GM18499 (cell line): ENCODE measurements at regions not wholly inside any gene's neighbourhood (a gene's known extent, or its start where the extent isn't known, plus 50 kb on each side); places are given as distances from the start of the nearest gene placed in this dataset.

Experiments
- ATAC-seq: cut with Tn5 transposase; IDR thresholded peaks from one replicate; pipeline ENCODE4 v1.9.1; 2021; ENCODE audit warnings: moderate number of reproducible peaks; ENCODE audit not compliant: insufficient read depth, unreplicated experiment

DNA sequence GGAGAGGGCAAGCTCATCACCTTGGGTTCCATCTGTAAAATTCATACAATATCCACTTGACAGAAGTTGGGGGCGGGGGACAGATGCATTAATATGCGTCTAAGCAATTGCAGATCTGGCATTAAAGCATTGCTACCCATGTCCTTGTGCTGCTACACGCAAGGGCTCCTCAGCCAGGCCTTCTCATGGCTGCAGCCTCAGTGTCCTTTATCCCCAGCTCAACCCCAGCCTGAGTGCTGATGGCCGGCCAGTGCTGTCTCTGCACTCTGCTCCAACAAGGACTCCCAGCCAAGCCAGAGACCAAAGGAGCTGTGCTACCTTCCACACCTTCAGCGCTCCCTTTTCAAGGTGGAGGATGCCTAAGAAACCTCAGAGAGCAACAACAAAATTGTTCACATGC, 188.5 kb upstream of the STXBP5 start:
- no peak for ATAC-seq

DNA sequence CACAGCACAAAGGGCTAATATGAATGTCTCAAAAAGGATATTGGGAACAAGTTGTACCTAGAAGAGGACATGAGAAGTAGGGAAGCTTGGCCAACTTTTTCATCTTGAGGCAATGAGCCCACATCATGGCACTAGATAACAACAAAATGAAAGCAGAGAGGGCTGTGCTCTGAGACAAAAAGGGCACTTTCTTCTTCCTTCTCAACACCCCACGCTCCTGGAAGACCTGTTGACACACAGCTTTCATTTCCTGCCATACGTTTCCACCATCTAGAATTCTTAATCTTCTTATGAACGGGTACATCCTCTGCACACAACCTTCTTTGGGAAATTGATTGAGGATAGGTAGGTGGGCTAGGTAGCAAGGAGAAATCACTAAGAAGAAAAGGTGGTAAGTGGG, 187.8 kb upstream of the STXBP5 start:
- no peak for ATAC-seq

DNA sequence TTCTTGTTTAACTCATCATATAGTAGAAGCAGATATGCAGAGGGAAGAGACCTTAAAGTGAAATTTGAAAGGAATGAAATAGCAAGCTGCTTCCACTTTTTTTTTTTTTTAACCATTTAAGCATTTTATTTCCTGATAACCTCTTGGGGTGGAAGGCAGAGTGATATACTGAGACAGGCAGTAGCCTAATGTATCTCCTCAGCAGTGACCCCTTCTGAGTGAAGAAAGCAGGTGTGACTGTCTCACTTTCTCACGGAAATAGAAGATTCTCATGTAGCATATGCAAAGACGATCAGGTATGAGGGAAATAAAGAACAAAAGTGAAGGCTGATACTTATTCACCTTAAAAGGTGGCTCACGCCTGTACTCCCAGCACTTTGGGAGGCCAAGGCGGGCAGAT, 187.1 kb upstream of the STXBP5 start:
- no peak for ATAC-seq

DNA sequence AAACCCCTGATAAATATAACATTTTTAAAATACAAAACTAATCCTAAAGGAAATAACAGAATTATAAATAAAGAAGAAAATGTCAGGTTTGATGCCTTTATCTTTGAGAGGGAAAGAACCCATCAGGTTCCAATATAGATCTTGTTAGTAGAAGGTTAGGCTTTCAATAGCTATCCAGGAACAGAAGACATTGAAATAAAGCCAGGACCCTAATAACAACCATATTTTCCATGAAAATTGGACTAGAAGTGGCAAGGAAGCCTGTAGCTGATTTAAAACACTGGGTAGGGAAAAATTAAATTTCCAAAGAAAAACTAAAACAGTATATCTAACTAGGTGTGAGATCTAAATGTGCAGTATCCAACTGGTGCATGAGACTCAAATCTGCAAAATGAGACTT, 185.2 kb upstream of the STXBP5 start:
- no peak for ATAC-seq

DNA sequence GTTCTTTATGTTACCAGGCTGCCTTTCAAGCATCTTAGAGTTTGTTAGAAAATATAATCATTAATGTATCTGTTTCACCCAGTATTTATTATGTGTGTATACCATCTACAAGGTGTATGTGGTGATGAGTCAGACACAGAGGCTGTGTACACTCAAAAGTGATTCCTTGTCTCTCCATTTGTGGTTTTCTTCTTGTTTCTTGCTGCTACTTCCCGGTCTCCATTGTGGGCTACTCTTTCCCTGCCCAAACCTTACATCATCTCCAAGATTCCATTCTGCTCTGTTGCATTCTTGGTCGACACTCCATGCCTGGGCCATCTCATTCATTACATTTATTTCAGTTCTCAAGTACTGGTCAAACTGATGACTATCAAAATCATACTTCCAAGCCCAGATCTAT, 182.2 kb upstream of the STXBP5 start:
- ATAC-seq, result no peak

DNA sequence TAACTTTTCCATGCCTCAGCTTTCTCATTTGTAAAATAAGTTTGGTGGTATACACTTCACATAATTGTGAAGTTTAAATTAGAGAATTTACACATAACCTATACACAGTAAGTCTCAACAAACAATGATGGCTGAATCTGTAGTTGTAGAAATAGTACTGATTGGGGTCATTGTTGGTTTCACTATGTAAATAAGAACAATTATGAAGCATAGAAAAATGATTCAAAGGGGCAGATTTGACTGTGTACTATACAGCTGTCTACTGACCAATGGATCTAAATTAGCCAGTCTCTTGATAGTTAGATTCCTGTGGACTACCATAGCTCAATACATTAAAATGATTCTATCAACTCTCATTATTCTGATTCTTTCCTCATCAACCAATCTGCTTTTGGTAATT, 181.1 kb upstream of the STXBP5 start:
- ATAC-seq, result peak; percentile 62

DNA sequence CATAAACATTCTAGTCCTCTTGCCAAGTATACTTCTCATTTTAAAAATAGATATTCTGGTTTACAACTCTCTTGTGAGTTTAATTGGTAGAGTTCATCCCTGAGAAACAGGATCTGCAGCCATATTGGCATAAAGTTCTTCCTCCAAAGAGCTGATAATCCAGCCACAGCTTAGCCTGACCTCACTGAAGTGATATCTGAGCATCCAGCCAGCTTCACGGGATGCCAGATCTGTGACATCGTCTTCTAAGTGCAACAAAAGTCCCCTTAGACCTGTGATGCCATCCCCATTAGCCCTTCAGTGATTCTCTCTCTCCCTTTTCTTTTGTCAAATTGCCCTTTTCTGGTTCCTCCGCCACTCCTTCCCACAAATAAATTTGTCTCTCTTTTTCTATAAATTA, 180.6 kb upstream of the STXBP5 start:
- ATAC-seq, result no peak

DNA sequence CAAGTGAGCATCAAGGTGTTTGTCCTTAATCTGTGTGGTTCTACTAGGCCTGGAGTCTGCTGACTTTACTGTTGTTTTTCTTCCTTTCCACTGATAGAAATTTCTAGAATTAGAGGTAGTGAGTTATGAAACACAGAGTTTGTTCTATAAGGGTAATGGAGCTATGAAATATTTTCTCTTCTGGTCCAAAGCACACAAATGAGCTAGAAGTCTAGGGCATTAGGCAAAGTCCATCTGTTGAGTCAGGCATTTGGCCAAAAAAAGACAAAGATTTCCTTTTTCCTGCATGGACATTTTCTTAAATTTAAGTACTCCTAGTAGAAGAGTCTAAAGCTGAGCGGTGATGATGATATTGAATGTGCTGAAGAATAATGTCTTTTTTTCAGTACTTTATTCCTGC, 174.3 kb upstream of the STXBP5 start:
- ATAC-seq, result no peak

DNA sequence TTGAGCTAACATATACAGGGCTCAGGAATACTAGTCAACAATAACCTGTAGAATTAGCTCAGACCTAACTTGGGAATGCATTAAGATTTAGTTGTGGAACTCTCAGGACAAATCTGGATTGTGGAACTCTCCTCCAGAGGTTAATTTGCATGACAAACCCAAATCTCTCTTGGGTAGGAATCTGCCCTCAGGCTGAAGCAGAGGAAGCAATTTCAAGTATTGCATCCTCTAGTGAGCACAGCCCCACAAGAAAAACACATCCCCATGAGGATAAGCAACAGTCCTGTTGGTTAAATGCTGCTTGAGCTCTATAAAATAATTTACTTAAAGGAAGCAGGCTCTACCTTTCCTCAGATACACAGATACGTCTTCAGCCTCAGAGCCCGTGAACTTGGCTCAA, 170.9 kb upstream of the STXBP5 start:
- no peak for ATAC-seq

DNA sequence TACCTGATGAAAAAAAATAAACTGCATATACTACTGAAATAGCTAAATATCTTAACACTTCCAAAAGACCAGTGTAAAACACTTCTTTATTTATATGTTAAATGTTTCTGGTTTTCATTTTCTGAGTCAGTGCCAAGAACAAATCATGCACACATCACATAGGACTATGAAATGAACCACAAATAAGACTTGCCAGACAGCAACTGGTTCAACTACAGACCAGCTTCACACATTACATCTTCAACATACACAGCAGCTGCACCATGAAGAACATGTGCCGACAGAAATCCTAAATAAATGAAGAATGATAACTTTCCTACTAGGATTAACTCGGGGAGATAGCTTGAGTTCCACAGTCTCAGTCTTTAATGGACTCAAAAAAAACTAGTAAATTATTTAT, 168.3 kb upstream of the STXBP5 start:
- no peak for ATAC-seq

DNA sequence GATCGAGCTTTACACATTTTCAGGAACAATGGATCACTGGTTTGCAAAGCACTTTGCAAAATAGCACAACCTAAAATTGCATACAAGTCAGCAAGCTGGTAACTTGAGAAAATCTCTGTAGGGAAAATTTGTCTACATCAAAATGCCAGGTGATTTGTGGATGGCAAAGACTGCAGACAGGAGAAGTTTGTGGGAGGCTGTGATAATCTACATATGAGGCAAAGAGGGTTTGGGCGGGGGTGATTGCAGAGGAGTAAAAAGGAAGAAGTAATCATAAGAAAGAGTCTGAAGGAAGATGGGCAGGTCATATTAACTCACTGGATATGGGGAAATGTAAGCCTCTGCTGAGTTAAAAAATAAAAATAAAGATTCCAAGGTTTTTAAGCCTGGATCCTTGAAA, 166.3 kb upstream of the STXBP5 start:
- no peak for ATAC-seq

DNA sequence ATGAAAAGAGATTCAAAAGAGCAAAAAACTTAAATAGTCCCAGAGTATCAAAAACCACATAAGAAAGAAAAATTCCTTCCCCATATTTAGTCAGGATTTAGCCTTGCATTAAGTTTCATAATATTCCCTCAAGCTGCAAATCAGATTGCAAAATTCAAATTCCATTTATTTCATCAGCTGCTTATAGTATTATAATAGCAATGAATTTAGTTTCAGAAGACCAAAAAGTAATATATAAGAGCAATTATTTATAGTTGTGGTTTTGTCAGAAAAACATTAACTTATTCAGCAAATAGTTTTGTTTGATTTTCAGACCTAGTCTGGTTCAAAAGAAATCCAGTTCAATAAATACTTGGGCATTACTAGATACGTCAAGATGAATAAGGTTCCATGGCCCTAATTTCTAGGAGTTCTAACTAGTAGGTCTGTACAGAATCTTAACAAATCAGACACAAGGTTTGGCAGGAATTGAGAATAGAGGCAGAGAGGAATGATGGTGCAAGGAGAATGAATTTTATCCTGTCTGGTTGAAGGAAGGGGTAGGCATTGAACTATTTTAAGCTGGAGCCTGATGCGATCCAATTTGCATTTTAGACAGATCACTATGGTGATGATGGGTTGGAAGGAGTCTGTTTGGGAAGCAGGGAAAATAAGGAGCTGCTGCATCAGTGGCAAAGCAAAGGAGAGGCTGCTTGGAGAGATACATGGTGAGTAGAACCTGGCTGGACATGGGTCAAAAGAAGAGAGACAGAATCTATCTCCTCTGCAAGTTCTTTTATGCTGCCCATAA, 163.9 kb upstream of the STXBP5 start:
- no peak for ATAC-seq

DNA sequence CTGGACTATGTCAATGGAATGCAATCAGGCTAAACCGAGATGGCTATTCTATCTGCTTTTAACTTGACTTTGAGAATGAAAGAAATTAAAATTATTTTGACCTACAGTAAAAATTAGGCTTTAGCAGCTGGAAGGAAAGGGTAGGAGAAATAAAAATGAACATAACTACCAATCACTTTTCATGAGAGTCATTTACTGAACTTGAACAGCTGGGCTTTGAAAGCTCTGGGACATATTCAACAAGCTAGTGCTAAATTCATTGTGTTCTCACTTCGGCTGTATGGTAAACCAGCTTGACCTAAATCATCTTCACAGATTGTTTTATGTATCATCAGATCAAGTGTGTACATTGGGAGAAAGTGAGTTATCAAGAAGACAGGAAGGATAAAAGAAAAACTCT, 161.5 kb upstream of the STXBP5 start:
- no peak for ATAC-seq

DNA sequence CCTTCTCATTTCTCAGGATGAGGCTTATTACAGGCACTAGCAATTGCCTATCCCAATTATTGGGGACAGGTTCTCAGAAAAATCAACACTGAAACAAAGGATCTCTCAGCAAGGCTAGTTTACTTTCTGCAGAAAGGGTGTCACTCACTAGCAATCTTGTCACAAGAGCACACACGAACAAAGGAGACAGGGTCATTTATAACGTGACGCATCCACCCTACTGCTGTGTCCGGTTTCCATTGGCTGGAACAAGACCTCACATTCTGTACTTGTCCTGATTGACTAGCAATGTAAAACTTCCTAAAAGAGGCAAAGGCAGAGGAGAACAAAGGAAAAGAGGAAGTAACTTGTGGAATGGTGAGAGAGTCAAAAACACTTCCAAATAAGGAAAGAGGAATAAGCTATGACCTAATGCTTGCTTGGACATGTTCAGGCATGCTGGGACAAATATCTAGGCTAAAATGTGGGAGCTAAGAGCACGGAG, 160.2 kb upstream of the STXBP5 start:
- ATAC-seq, result no peak

DNA sequence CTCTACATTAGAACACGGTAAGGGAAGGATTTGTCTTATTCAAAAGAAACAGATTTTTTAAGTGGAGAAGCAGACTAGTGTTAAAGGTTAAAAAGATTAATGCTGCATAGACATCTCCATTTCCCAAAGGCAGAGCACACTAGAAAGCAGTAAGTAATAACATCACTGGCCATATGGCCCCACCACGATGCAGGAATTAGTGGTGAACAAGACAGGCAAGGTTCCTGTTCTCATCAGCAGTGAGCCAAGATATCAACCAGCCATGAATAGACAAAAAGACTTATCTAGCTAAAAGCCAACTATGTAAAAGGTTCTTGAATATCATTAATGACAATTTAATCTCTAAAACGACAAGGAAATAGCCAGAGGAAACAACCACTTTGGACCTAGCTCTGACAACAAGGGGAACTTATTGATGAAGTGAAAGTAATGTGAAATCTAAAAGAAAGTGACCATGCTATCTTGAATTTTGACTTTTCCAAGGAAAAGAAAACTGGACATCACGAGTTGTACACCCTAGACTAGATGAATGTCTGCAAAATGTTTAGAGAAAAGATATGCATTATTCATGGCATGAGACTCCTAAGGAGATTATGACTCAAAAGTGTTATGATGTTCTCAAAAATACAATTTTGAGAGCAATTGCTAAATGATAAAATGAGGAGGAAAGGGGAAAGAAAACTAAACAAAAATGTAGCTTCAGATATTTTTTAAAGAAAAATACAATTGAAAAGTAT, 157.9 kb upstream of the STXBP5 start:
- no peak for ATAC-seq

DNA sequence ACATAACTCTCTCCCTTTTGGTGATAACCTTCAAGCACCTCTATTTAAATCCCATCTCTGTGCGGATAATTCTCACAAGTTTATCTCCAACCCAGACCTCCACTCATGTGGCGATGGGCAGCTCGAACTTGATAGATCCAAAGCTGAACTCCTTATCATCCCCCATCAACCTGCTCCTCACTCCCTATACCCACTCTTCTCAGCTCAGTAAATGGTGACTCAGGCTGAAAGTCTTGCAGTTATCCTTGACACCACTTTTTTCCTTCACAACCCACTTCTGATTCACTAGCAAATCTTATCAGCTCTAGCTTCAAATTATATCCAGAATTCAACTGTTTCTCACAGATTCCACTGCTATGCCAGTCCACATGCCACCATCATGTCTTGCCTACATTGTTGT, 155.3 kb upstream of the STXBP5 start:
- ATAC-seq, result no peak

DNA sequence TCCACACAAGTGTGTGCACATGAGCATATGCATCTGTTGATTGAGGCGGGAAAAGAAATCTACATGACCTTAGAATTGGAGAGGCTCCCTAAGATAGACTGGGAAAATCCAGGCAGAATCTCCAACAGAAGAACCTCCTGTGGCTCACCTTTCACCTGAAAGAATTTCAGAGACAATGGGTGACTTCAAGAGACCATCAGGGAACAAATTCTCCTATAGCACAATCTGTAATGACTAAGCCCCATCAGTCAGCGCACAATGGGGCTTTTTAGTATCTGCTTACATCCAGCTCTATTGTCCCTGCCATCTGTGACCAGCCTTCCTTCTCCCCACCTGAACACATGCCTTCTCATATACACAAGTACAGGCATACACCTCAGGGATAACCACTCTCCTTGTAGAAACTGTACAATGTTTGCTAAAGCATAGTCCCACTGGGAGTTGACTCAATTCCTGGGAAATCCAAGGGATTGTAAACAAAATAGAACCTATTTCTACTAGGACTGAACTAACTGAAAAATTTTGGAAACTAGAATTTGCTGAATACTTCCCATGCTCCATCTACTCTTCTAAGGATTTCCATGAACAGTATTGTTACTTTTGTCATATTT, 150.8 kb upstream of the STXBP5 start:
- ATAC-seq, result no peak

DNA sequence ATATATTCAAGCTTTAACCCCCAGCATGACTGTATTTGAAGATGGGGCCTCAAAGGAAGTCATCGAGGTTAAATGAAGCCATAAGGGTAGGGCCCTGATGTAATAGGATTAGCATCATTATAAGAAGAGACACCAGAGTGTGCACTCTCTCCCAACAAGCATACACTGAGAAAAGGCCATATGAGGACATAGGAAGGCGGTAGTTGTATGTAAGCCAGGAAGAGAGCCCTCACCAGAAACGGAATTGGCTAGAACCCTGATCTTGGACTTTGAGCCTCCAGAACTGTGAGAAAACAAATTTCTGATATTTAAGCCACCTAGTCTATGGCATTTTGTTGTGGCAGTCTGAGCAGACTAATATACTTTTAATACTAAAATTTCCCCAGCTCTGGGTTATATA, 150.1 kb upstream of the STXBP5 start:
- no peak for ATAC-seq

DNA sequence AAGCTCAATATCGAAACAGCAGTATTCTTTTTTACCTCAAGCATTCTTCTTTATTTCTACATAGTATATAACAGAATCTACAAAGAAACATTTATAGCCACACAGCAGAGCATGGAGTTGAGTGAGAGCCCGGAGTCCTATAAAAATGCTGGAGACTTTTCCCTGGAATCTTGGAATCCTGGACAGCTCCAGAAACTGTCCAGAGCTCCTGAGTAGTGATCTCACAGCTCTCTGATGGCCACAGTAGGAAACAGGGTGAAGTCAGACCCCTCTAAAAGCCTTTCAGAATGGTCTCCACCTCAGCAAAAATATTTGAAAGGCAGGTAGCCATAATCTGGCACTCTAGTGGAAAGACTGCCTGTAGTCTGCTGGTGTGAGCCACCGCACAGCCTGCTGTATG, 149.3 kb upstream of the STXBP5 start:
- ATAC-seq, result no peak

DNA sequence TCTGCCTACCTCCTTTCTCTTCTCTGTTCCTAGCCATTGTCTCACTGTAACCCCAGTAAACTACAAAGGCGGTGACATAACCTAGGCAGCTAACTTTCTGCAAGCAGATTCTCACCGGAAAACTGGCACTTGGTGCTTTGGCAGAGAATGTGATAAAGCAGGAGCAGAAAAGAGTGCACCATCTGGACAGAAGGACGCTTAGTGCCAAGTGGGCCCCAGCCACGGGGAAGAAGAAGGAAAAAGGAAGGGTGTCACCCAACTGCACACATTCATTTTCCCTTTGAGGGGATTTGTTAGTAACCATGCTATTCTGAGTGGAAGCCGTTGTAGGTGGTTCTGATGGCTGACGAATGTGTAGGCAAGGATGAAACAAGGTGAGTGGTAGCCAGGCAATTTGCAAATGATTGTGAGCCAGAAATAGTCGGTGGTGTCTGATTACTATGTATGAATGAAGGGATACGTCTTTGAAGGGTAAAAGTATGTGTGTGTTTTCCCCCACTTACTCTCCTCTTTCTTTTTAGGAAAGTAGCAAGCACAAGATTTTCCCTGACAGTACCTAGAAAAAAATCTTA, 148.3 kb upstream of the STXBP5 start:
- no peak for ATAC-seq

DNA sequence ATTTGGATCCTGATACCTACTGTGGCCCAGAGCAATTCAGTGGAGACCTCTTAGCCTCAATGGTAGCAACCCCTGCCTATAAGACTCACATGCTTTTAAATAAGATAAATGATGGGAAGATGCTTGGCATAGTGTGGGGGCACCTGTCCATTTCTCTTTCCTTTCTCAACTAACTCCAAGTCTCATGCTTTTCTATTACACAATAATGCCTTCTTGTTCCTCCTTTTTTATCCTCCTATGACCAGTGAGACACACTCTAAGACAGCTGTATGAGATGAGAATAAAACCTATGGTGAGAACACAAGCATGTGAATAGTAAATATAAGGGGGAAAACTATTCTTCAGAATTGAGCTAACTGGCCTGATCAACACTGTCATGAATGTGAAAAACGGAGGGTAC, 147.0 kb upstream of the STXBP5 start:
- no peak for ATAC-seq
